ENCODE measurements at regions not wholly inside any gene's neighbourhood (a gene's known extent, or its start where the extent isn't known, plus 50 kb on each side); places are given as distances from the start of the nearest gene placed in this dataset.
"Not testable (repeated sequence)": the region's sequence is repeated elsewhere in the genome, so short reads cannot be mapped to it uniquely, and the experiment has no call there.

GRCh38 chr5:125898851-125899405 is 524.3 kb upstream of the GRAMD2B start:
- no peak for TF ChIP-seq CTCF (IDR thresholded peaks at IDR 0.05; ENCODE audit: insufficient read depth, low read length, missing control alignments)
- ChIA-PET CTCF (no interaction called here), POLR2A (no interaction called here)
- no peak overlapping the region for H3K4me3 ChIP-seq (ENCODE audit: low read depth, low read length)
- no peak for DNase-seq (ENCODE audit: low read depth, low spot score)

GRCh38 chr5:125912028-125912427 is 511.2 kb upstream of the GRAMD2B start:
- TF ChIP-seq CTCF (IDR thresholded peaks at IDR 0.05; ENCODE audit: insufficient read depth, low read length, missing control alignments) = no peak
- CTCF ChIA-PET = no interaction called here
- no peak overlapping the region for H3K4me3 ChIP-seq (ENCODE audit: low read depth, low read length)
- DNase-seq (ENCODE audit: low read depth, low spot score) = no peak
- POLR2A ChIA-PET = no interaction called here

GRCh38 chr5:125913200-125913599 is 510.0 kb upstream of the GRAMD2B start:
- no peak for TF ChIP-seq CTCF (IDR thresholded peaks at IDR 0.05; ENCODE audit: insufficient read depth, low read length, missing control alignments)
- CTCF ChIA-PET = no interaction called here

GRCh38 chr5:125914471-125914870 is 508.7 kb upstream of the GRAMD2B start:
- TF ChIP-seq CTCF (IDR thresholded peaks at IDR 0.05; ENCODE audit: insufficient read depth, low read length, missing control alignments) = no peak
- POLR2A ChIA-PET = no interaction called here
- DNase-seq (ENCODE audit: low read depth, low spot score) = no peak
- no peak overlapping the region for H3K4me3 ChIP-seq (ENCODE audit: low read depth, low read length)
- CTCF ChIA-PET = no interaction called here

More at GRCh38 chr5:125913200-125913599, 510.0 kb upstream of the GRAMD2B start:
- no peak overlapping the region for H3K4me3 ChIP-seq (ENCODE audit: low read depth, low read length)
- POLR2A ChIA-PET = no interaction called here
- no peak for DNase-seq (ENCODE audit: low read depth, low spot score)

GRCh38 chr5:125923958-125924357 is 499.3 kb upstream of the GRAMD2B start:
- H3K4me3 ChIP-seq (ENCODE audit: low read depth, low read length); DNase-seq (ENCODE audit: low read depth, low spot score); CTCF ChIA-PET; POLR2A ChIA-PET: not testable (repeated sequence)

GRCh38 chr5:125926172-125926571 is 497.0 kb upstream of the GRAMD2B start:
- CTCF ChIA-PET = interaction anchor here (0.6 kb wide), 1 partner anchor 621 kb away, joined by 4 read pairs; no protein-coding TSS in a partner anchor
- POLR2A ChIA-PET = no interaction called here
- TF ChIP-seq CTCF (IDR thresholded peaks at IDR 0.05; ENCODE audit: insufficient read depth, low read length, missing control alignments) = no peak
- DNase-seq (ENCODE audit: low read depth, low spot score) = no peak
- no peak overlapping the region for H3K4me3 ChIP-seq (ENCODE audit: low read depth, low read length)

GRCh38 chr5:125928663-125929062 is 494.5 kb upstream of the GRAMD2B start:
- ChIA-PET CTCF (no interaction called here), POLR2A (no interaction called here)
- no peak for TF ChIP-seq CTCF (IDR thresholded peaks at IDR 0.05; ENCODE audit: insufficient read depth, low read length, missing control alignments)
- no peak overlapping the region for H3K4me3 ChIP-seq (ENCODE audit: low read depth, low read length)
- no peak for DNase-seq (ENCODE audit: low read depth, low spot score)
